ENCODE measurements at regions not wholly inside any gene's neighbourhood (a gene's known extent, or its start where the extent isn't known, plus 50 kb on each side); places are given as distances from the start of the nearest gene placed in this dataset.

DNA sequence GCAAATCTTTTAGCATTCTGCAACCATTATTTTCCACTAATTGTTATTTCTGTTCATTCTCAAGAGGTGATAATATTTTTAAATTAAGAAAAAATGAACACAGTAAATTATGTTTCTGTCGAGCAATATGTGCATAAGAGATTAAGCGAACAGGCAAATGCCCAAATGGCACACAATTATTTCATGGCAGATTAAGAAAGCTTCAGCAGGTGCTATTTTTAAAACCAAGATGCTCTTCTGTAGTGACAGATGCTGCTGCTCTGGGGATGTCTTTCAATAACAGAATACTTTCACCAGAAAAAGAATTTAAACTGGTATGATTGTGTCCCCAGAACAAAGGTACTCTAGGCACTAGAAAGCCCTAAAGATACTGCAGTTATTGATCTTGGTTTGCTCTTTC is 412.7 kb upstream of the SORCS1 start:
- intact Hi-C loops (cut with DNase I; ENCODE audit: low total_unique reads): no loop called here
- Histone ChIP-seq H3K4me3 (no peak overlapping the region), H3K27me3 (replicated peaks in 1 of 7) (no peaks in the 10 kb centered on the region), H3K9me3 (no peaks in the 10 kb centered on the region), H3K36me3 (no peaks in the 10 kb centered on the region), H3K27ac (no peak overlapping the region), H3K4me1 (no peaks in the 10 kb centered on the region)
- no peak for TF ChIP-seq POLR2A (IDR thresholded peaks at IDR 0.05)
- TF ChIP-seq POLR2AphosphoS5 (IDR thresholded peaks at IDR 0.05): no peak
- TF ChIP-seq, protein P1, sequence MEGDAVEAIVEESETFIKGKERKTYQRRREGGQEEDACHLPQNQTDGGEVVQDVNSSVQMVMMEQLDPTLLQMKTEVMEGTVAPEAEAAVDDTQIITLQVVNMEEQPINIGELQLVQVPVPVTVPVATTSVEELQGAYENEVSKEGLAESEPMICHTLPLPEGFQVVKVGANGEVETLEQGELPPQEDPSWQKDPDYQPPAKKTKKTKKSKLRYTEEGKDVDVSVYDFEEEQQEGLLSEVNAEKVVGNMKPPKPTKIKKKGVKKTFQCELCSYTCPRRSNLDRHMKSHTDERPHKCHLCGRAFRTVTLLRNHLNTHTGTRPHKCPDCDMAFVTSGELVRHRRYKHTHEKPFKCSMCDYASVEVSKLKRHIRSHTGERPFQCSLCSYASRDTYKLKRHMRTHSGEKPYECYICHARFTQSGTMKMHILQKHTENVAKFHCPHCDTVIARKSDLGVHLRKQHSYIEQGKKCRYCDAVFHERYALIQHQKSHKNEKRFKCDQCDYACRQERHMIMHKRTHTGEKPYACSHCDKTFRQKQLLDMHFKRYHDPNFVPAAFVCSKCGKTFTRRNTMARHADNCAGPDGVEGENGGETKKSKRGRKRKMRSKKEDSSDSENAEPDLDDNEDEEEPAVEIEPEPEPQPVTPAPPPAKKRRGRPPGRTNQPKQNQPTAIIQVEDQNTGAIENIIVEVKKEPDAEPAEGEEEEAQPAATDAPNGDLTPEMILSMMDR (IDR thresholded peaks at IDR 0.05 in 8 of 11, conservative IDR thresholded peaks at IDR 0.05 in 3 of 11): no peak
- 37 to 92% (median 66%) methylated on average over 2 of the region's 2 CpGs for WGBS, 5 donors
- DNase-seq: no peak

DNA sequence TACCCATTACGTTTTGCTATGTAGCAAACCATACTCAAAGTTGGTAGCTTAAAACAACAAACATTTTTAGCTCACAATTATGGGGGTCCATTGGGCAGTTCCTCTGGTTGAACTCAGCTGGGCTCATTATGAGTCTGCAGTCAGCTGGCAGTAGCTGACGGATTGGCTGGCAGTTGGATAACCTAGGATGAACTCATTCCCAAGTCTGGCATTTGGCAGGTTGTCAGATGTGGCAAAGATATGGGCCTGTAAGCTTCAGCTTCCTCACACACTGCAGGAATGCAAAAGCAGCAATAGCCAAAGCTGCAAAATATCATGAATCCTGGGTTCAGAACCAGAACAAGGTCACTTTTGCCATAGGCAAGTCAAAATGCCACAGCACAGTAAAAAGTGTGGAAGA is 412.2 kb upstream of the SORCS1 start:
- Histone ChIP-seq H3K36me3 (no peaks in the 10 kb centered on the region), H3K4me3 (no peak overlapping the region), H3K9me3 (no peaks in the 10 kb centered on the region), H3K4me1 (no peaks in the 10 kb centered on the region), H3K27me3 (replicated peaks in 1 of 7) (no peaks in the 10 kb centered on the region), H3K27ac (no peak overlapping the region)
- TF ChIP-seq, protein P1 (IDR thresholded peaks at IDR 0.05 in 8 of 11, conservative IDR thresholded peaks at IDR 0.05 in 3 of 11): no peak
- no peak for TF ChIP-seq POLR2AphosphoS5 (IDR thresholded peaks at IDR 0.05)
- no peak for TF ChIP-seq POLR2A (IDR thresholded peaks at IDR 0.05)
- DNase-seq: no peak
- intact Hi-C loops (cut with DNase I; ENCODE audit: low total_unique reads): no loop called here
- 39 to 63% (median 49%) methylated on average over 2 of the region's 2 CpGs for WGBS, 5 donors

DNA sequence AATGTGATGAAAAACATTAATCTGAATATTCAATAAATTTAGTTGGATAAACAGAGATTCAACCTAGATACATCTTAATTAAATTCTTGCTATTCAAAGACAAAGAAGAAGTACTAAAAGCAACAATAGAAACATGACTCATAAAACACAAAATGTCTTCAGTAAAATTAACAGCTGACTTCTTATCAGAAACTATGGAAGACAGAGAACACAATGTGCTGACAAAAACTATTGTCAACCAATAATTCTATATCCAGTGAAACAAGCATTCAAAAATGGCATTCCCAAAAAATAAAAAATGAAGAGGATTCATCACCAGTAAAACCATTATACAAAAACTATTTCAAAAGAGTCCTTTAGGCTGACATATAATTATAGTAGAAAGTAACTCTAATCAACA is 400.5 kb upstream of the SORCS1 start:
- no peaks in the 10 kb centered on the region for H3K36me3 ChIP-seq
- H3K4me1 ChIP-seq: no peaks in the 10 kb centered on the region
- H3K27me3 ChIP-seq (replicated peaks in 1 of 7): no peaks in the 10 kb centered on the region
- no peak overlapping the region for H3K4me3 ChIP-seq
- peaks cover 0 to 47% (median 38%) of the 10 kb centered on the region in 8 donors for H3K9me3 ChIP-seq
- H3K27ac ChIP-seq: no peak overlapping the region
- intact Hi-C loops (cut with DNase I; ENCODE audit: low total_unique reads): no loop called here
- TF ChIP-seq, protein P1 (IDR thresholded peaks at IDR 0.05 in 8 of 11, conservative IDR thresholded peaks at IDR 0.05 in 3 of 11): no peak
- DNase-seq: no peak

DNA sequence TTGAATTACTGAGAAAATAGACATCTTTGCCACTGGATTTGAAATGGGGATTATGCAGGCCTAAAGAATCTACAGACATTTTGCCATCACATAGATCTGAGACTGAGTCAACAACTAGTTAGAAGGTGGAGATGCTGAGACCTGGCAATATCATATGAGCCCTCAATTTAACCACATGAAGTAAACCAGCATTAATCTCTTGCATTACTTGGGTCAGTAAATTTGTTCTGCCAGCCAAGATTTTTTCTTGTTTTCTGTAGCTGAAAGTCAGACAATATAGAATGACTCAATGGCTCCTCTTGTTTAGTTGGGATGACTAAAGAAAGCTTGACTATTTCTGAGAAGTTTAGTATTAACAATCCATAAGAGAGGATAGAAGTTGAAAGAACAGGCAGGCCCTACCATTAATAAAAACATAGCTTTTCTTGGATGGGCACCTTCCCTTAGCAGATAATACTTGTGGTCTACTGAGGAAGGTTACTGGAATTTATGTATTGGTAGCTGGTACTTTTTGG is 396.7 kb upstream of the SORCS1 start:
- DNase-seq: no peak
- H3K27me3 ChIP-seq (replicated peaks in 1 of 7): no peaks in the 10 kb centered on the region
- H3K4me1 ChIP-seq: no peaks in the 10 kb centered on the region
- TF ChIP-seq POLR2A (IDR thresholded peaks at IDR 0.05) (no peak), POLR2AphosphoS5 (IDR thresholded peaks at IDR 0.05) (no peak)
- TF ChIP-seq, protein P1 (IDR thresholded peaks at IDR 0.05 in 8 of 11, conservative IDR thresholded peaks at IDR 0.05 in 3 of 11): no peak
- no peaks in the 10 kb centered on the region for H3K36me3 ChIP-seq
- peaks cover 0 to 29% (median 21%) of the 10 kb centered on the region in 8 donors for H3K9me3 ChIP-seq
- H3K27ac ChIP-seq: no peak overlapping the region
- no peak overlapping the region for H3K4me3 ChIP-seq
- intact Hi-C loops (cut with DNase I; ENCODE audit: low total_unique reads): no loop called here

Data from spleen (tissue), 11 donors.